GM21717 (cell line): ENCODE measurements at regions not wholly inside any gene's neighbourhood (a gene's known extent, or its start where the extent isn't known, plus 50 kb on each side); places are given as distances from the start of the nearest gene placed in this dataset.
"Not testable (repeated sequence)": the region's sequence is repeated elsewhere in the genome, so short reads cannot be mapped to it uniquely, and the experiment has no call there.

ENCODE experiments used
- ATAC-seq: cut with Tn5 transposase; IDR thresholded peaks from one replicate; pipeline ENCODE4 v1.9.1; 2021; ENCODE audit warnings: mild to moderate bottlenecking, moderate library complexity; ENCODE audit not compliant: unreplicated experiment

GRCh38 chr12:68984796-68985573, 52.0 kb upstream of the CPM start:
- ATAC-seq: no peak

- ATAC-seq: not testable (repeated sequence)
Observed at GRCh38 chr12:68997526-68997925, 64.6 kb upstream of the CPM start.

GRCh38 chr12:68998041-68998440, 65.1 kb upstream of the CPM start:
- no peak for ATAC-seq

- ATAC-seq: no peak
Observed at GRCh38 chr12:69000074-69000473, 67.1 kb upstream of the CPM start.

- ATAC-seq: no peak
Observed at GRCh38 chr12:69000540-69001243, 67.7 kb upstream of the CPM start.

GRCh38 chr12:69001251-69001650, 68.3 kb upstream of the CPM start:
- ATAC-seq: no peak

- ATAC-seq: no peak
Observed at GRCh38 chr12:69002969-69003368, 70.0 kb upstream of the CPM start.

- ATAC-seq: no peak
Observed at GRCh38 chr12:69003991-69004390, 71.0 kb upstream of the CPM start.

GRCh38 chr12:69007101-69007854, 74.3 kb upstream of the CPM start:
- no peak for ATAC-seq

GRCh38 chr12:69007855-69008351, 74.9 kb upstream of the CPM start:
- ATAC-seq: no peak

- ATAC-seq: no peak
Observed at GRCh38 chr12:69008520-69008919, 75.5 kb upstream of the CPM start.

GRCh38 chr12:69014047-69014446, 81.1 kb upstream of the CPM start:
- no peak for ATAC-seq

- ATAC-seq: no peak
Observed at GRCh38 chr12:69015017-69015416, 82.0 kb upstream of the CPM start.

GRCh38 chr12:69015831-69016230, 82.9 kb upstream of the CPM start:
- ATAC-seq: no peak

- ATAC-seq: no peak
Observed at GRCh38 chr12:69019082-69019481, 86.1 kb upstream of the CPM start.

GRCh38 chr12:69019910-69020309, 86.9 kb upstream of the CPM start:
- ATAC-seq: no peak

GRCh38 chr12:69022674-69023073, 89.7 kb upstream of the CPM start:
- no peak for ATAC-seq

GRCh38 chr12:69023840-69024239, 90.9 kb upstream of the CPM start:
- no peak for ATAC-seq

- no peak for ATAC-seq
Observed at GRCh38 chr12:69024413-69024812, 91.4 kb upstream of the CPM start.

GRCh38 chr12:69024907-69025306, 91.9 kb upstream of the CPM start:
- ATAC-seq: no peak

- no peak for ATAC-seq
Observed at GRCh38 chr12:69026336-69026735, 93.4 kb upstream of the CPM start.
